H1 (cell line): ENCODE measurements at regions not wholly inside any gene's neighbourhood (a gene's known extent, or its start where the extent isn't known, plus 50 kb on each side); places are given as distances from the start of the nearest gene placed in this dataset.

Experiments used
- ASH2L ChIP-seq: fragments of 200-600, 300-600 bp; sonication (generic); IDR thresholded peaks from one replicate; pipeline ENCODE4 v1.7.1; 2017; ENCODE audit warnings: low read length
- CHD7 ChIP-seq: fragments of 300-600 bp; sonication (generic); IDR thresholded peaks from 2 replicates; pipeline ENCODE4 v1.7.1; 2012; ENCODE audit warnings: low read length, moderate library complexity, mild to moderate bottlenecking, inconsistent platforms; ENCODE audit not compliant: insufficient replicate concordance
- TAF1 ChIP-seq: IDR thresholded peaks from 2 replicates; pipeline ENCODE4 v1.6.1; 2011; ENCODE audit warnings: mild to moderate bottlenecking, low read depth, low read length

GRCh38 chr22:44407171-44407986, 90.7 kb downstream of the RTL6 start (continued):
- TF ChIP-seq CHD7 = no peak
- no peak for TF ChIP-seq TAF1
- TF ChIP-seq ASH2L = no peak
